ENCODE measurements at regions not wholly inside any gene's neighbourhood (a gene's known extent, or its start where the extent isn't known, plus 50 kb on each side); places are given as distances from the start of the nearest gene placed in this dataset.

DNA sequence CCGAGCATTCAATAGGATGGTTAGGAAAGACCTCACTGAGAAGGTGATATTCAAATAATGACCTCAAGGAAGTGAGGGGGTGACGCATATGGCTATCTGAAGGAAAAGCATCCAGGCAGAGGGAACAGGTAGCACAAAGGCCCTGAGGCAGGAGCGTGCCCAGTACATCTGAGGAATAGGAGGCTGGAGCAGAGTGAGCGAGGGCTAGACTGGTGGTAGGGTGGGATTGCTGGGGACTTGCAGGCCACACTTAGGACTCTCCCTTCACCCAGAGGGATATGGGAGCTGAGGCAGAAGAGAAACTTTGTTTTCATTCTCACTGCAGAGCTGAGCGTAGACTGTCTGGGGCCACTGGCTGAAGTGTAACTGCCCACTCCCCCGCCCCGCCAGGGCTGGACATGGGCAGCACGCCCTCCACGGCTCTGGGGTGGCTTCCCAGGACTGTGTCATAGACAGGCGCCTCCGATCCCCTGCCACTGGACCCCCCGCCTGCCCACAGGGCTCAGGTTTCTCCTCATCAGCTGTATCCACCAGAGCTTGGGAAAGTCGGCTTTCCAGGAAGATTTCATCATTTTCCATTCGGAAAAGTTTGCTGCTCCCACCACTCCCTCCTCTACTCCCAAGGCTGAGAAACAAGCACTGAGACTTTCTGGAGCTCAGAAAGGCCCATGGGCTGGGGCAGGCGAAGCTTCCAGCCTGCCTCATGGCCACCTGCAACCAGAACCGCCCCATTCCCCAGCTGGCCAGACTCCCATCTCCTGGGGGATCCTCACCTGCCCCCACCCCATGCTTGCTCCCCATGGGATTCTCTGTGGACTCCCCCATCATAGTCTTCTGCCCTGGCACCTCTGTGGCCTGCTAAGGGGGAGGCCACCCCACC is 142.6 kb downstream of the MRPL14 start:
- Histone ChIP-seq H3K4me1 (ENCODE audit: insufficient read depth, low read length) (no peaks in the 10 kb centered on the region), H3K9ac (ENCODE audit: low read depth, low read length) (no peak overlapping the region), H3K9me3 (ENCODE audit: control insufficient read depth, insufficient read depth, low read length) (no peaks in the 10 kb centered on the region), H3K36me3 (ENCODE audit: insufficient read depth, low read length) (no peaks in the 10 kb centered on the region)

DNA sequence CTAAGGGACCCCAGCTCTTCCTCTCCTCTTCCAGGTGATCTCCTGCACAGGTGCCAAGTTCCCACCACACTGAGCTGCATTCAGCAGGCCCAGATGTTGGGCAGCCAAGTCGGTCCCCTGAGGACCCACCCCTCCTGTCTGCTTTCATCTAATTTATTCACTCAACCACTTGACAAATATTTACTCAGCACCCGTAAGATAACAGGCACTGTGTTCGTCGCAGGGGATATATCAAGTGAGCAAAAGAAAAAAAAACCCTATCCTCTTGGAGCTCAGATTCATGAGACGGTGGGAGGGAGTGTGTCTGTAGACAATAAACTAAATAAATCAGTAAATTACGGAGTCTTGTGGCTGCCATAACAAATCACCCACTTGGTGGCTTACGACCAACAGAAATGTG is 143.6 kb downstream of the MRPL14 start:
- Histone ChIP-seq H3K4me1 (ENCODE audit: insufficient read depth, low read length) (no peaks in the 10 kb centered on the region), H3K36me3 (ENCODE audit: insufficient read depth, low read length) (no peaks in the 10 kb centered on the region), H3K9me3 (ENCODE audit: control insufficient read depth, insufficient read depth, low read length) (no peaks in the 10 kb centered on the region), H3K9ac (ENCODE audit: low read depth, low read length) (no peak overlapping the region)

DNA sequence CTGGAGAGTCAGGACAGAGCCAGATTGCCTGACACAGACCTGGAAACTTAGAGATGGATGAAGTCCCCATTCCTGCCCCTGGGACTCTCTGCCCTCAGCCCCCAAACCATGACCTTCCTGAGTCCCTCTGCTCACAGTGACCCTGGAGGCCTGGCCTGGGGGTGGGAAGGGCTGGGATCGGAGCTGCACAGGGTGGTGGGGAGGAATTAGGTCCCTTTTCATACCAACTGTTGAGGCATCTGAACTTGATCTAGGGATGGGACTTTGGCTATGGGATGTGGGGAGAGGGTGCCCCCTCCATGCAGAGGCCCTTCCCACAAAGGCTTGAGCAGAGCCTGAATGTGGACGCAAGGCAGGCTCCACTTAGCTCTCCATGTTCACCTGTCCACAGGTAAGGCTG is 144.1 kb downstream of the MRPL14 start:
- no peaks in the 10 kb centered on the region for H3K36me3 ChIP-seq (ENCODE audit: insufficient read depth, low read length)
- H3K9me3 ChIP-seq (ENCODE audit: control insufficient read depth, insufficient read depth, low read length), result no peaks in the 10 kb centered on the region
- no peak overlapping the region for H3K9ac ChIP-seq (ENCODE audit: low read depth, low read length)
- no peaks in the 10 kb centered on the region for H3K4me1 ChIP-seq (ENCODE audit: insufficient read depth, low read length)

DNA sequence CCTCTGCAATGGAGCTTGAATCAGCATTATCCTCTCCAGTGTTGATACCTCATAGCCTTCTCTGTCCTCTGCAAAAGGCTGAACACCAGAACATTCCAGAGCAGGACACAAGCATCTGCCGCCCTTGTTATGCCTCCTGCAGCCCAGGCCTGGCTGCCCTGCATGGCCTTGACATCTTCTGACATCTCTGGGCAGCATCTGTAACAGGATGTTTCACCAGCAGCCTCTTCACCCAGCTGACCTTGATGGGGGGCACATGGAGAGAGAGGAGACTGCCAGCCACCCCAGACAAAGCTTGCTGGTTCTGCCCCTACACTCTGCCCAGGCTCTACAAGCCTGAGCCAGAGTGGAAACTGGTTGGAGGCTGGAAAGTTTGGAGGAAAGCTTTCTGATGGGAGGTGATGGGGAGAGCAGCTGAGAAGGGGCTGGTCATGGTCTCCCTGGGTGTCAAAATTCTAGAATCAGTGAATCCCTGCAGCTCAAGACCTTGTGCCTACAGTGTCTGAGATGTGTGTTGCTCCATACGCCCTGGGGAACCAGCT is 145.1 kb downstream of the MRPL14 start:
- H3K9ac ChIP-seq (ENCODE audit: low read depth, low read length), result no peak overlapping the region
- no peaks in the 10 kb centered on the region for H3K36me3 ChIP-seq (ENCODE audit: insufficient read depth, low read length)
- no peaks in the 10 kb centered on the region for H3K4me1 ChIP-seq (ENCODE audit: insufficient read depth, low read length)
- no peaks in the 10 kb centered on the region for H3K9me3 ChIP-seq (ENCODE audit: control insufficient read depth, insufficient read depth, low read length)

DNA sequence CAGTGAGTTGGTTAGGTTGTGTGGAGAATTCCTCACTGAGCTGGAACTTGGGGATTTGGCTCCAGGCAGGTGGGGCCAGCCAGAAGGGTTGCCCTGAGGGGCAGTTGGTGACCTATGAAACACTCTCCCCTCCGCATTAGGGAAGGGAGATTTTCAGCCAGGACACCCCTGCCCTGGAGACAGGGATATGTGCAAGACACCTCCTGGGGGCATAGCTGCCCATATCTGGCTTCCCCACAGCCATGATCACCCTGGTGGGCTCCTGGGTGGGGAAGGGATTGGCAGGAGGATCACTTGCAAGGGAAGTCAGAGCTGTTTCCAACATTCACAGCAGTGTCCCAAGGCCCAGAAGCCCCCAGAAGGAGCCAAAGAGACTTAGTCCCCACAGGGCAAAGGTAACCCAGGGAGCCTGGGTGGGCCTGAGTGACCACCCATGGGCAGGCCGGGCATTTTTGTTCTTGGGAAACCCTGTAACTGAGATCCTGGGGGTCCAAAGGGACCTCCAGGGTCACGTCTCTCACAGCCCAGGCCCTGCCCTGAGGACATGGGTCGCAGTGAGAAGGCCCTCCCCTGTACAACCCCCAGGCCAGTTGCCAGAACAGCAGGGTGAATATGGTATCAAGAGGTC is 145.8 kb downstream of the MRPL14 start:
- H3K9me3 ChIP-seq (ENCODE audit: control insufficient read depth, insufficient read depth, low read length), result no peaks in the 10 kb centered on the region
- H3K4me1 ChIP-seq (ENCODE audit: insufficient read depth, low read length), result no peaks in the 10 kb centered on the region
- no peak overlapping the region for H3K9ac ChIP-seq (ENCODE audit: low read depth, low read length)
- no peaks in the 10 kb centered on the region for H3K36me3 ChIP-seq (ENCODE audit: insufficient read depth, low read length)

DNA sequence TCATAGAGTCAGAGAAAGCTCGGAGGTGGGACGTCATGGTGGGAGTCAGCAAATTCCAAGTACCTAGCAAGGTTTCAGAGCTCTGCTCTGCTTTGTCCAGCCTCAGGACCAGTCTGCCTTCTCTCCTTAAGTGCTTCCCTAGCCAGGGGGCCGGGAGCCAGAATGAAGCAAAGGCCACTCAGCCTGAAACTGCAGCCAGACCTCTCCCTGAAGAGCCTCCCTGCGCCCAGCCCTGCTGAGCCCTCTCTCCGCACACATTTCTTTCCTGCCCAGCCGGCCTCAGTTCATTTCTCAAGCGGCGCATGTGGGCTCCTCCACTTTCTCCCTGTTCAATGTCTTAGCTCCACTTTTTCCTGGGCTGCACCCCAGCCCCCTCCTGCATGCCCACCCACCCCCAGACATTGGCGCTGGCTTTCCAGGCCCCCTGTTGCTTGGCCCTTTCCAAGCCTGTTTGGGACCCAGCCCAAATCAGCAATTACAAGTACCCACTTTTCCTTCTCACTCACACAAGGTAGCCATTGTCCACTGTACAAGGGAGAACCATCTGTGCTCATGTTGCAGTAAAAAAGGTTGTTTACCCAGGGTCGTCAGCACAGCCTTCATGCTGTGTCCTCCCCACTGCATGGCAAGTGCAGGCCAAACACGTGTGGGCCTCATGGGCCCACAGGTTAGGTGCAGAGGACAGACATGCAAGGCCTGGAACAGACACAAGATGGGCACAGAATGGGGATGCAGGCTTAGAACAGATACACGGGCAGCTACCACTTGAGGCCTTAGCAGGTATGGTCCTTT is 147.1 kb downstream of the MRPL14 start:
- Histone ChIP-seq H3K9ac (ENCODE audit: low read depth, low read length) (no peak overlapping the region), H3K36me3 (ENCODE audit: insufficient read depth, low read length) (no peaks in the 10 kb centered on the region; the same call in 1 of the 2 replicates), H3K4me1 (ENCODE audit: insufficient read depth, low read length) (no peaks in the 10 kb centered on the region), H3K9me3 (ENCODE audit: control insufficient read depth, insufficient read depth, low read length) (no peaks in the 10 kb centered on the region)

DNA sequence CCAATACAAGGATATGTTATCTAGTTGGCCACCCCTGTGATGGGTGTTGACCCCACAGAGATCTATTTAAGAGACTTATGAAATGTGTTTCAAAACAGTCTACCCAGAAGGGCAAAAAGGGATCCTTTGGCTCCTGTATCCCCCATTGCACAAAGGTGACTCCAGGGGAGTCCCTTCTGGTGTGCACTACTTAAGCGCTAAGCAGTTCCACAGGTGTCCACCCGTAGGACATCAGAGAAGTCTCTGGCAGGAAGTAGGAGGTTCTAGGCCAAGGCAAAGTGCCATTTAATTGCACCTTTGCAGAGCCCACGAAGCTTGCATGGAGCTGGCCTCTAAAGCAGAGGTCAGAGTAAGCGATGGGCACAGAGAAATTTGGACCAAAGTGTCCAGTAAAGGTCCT is 147.7 kb downstream of the MRPL14 start:
- no peaks in the 10 kb centered on the region for H3K9me3 ChIP-seq (ENCODE audit: control insufficient read depth, insufficient read depth, low read length)
- no peak overlapping the region for H3K9ac ChIP-seq (ENCODE audit: low read depth, low read length)
- H3K36me3 ChIP-seq (ENCODE audit: insufficient read depth, low read length), result no peaks in the 10 kb centered on the region; the same call in 1 of the 2 replicates
- H3K4me1 ChIP-seq (ENCODE audit: insufficient read depth, low read length), result no peaks in the 10 kb centered on the region

DNA sequence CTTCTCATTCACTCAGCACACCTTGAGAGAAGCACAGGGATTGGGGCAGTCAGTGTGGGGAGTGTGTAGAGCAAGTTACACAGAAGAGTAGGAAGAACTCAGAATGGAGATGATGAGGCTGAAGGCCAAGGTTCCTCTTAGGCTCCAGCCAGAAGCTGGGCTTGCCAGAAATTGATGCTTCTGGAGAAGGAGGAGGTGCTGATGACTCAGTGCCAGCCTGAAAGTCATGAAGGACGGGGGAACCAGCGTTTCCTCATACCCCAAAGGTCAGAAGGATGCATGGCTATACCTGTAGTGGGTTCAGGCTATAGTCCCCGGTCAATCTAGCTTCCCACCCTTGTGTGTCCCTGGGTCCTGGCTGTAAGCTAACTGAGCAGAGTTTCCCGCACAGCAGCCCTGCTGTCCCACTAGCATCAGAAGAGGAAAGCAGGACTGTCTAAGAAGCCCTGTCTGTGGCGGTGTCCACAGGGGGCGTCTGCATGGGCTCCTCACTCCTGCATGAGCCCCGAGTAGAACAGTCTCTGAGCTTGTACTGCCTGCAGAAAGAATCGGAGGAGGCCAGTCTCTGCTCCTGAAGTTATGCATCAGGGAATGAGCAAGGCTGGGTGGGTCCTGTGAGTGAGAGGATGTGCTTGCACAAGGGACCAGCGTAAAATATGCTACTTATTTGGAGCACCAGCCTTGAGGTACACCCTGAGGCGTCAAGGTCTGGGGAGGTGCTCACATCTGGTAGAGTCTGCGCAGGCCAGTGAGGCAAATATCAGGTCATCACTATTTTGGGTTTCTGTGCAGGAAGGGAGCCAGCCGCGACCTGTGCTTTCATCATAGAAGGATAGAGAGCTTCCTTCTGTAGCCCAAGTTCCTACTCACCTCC is 148.5 kb downstream of the MRPL14 start:
- no peaks in the 10 kb centered on the region for H3K9me3 ChIP-seq (ENCODE audit: control insufficient read depth, insufficient read depth, low read length)
- H3K4me1 ChIP-seq (ENCODE audit: insufficient read depth, low read length), result no peaks in the 10 kb centered on the region
- H3K36me3 ChIP-seq (ENCODE audit: insufficient read depth, low read length), result no peaks in the 10 kb centered on the region; the same call in 1 of the 2 replicates
- no peak overlapping the region for H3K9ac ChIP-seq (ENCODE audit: low read depth, low read length)

DNA sequence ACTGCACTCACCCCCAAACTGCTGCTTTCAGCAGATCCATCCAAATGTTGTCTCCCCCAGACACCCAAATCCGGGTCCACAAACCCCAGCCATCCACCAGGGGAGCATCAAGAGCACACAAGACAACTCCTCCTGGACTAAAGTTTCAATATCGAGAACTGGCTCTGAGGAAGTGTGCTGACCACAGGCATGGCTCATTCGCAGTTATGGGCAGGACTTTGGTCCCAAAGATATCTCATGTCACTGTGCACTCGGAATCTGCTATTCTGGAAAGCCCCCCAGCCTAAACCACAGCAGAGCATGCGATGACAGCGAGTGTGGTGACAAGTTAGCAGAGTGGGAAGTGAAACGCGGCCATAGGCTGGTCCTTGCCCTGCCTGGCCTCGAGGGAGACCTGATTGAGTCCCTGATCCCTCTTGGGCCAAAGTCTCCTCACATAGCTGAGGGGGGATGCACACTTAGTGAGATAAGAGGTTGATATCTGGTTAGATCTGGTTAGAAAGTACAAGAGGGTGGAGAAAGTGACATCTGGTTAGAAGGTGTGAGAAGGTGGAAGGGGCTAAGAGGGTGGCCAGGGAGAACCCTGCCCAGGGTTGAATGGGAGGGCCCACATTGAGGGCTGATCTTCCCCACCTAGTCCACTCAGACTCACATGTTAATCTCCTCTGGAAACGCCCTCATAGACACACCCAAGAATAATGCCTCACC is 149.7 kb downstream of the MRPL14 start:
- H3K36me3 ChIP-seq (ENCODE audit: insufficient read depth, low read length), result no peaks in the 10 kb centered on the region; the same call in 1 of the 2 replicates

DNA sequence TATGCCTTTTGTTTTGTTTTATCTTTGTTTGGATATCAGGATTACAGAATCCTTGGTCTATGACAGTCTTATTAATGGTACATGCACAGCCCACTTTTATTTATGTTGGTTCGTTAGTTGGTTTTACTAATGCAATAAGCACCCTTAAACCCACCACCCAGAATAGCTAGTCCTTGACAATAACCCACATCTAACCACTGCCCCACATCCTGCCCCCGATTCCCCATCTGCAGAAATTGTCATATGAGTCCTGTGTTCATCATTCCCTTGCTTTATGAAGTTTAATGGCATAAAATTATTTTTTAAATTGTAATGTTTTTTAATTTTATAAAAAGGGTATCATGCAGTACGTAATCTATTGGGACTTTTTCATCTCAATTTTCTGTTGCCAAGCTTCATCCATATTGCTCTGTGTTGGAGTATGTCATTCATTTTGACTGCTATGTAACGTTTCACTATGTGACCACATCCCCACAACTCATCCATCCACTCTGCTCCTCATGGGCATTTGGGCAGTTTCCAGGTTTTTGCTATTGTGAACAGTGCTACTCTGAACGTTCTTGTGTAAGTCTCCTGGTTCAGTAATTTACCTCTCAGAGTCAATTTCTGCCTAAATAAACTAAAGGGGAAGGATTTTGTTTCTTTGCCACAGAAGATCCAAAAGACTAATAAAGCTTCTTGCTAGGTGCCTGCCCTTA is 150.4 kb downstream of the MRPL14 start:
- Histone ChIP-seq H3K36me3 (ENCODE audit: insufficient read depth, low read length) (no peaks in the 10 kb centered on the region; the same call in 1 of the 2 replicates), H3K4me1 (ENCODE audit: insufficient read depth, low read length) (no peaks in the 10 kb centered on the region), H3K9me3 (ENCODE audit: control insufficient read depth, insufficient read depth, low read length) (no peaks in the 10 kb centered on the region), H3K9ac (ENCODE audit: low read depth, low read length) (no peak overlapping the region)

More for the DNA sequence above, 149.7 kb downstream of the MRPL14 start:
- H3K9me3 ChIP-seq (ENCODE audit: control insufficient read depth, insufficient read depth, low read length), result no peaks in the 10 kb centered on the region
- H3K4me1 ChIP-seq (ENCODE audit: insufficient read depth, low read length), result no peaks in the 10 kb centered on the region
- no peak overlapping the region for H3K9ac ChIP-seq (ENCODE audit: low read depth, low read length)

DNA sequence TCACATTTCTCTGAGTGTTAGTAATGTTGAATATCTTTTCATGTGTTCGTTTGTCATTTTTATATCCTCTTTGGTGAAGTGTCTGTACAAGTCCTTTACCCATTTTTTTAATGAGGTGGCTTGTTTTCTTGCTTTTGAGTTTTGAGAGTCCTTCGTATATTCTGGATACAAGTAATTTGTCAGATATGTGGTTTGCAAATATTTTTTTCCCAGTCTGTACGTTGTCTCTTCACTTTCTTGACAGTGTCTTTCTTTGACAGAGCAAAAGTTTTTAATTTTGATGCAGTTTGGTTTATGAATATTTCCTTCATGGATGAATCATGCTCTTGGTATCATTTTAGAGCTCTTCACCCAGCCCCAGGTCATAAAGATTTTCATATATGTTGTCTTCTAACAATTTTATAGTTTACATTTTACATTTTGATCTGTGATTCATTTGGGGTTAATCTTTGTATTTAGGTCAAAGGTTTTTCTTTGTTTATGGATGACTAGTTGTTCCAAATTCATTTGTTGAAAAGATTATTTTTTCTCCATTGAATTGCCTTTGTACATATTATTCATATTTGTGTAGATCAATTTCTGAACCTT is 152.5 kb downstream of the MRPL14 start:
- H3K36me3 ChIP-seq (ENCODE audit: insufficient read depth, low read length), result no peaks in the 10 kb centered on the region; the same call in 1 of the 2 replicates
- no peaks in the 10 kb centered on the region for H3K4me1 ChIP-seq (ENCODE audit: insufficient read depth, low read length)
- no peaks in the 10 kb centered on the region for H3K9me3 ChIP-seq (ENCODE audit: control insufficient read depth, insufficient read depth, low read length)

DNA sequence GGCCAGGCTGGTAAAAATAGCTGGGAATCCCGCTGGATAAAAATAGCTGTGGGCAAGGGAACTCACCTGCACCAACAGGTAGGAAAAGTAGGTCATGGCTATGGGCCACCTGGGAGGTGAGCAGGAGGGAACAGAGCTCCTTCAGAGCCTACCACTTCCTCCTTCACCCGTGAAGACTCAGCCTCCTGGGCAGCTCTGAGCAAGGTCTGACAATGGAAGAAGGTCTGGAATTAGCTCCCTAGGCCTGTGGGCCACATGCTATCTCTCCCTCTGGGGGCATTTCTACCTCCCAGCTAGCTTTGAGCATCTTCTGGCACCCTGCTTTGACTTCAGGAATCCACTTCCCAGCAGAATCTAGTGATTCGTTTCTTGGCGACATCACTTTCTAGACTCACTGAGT is 153.9 kb downstream of the MRPL14 start:
- no peak overlapping the region for H3K9ac ChIP-seq (ENCODE audit: low read depth, low read length)

More for the DNA sequence above, 152.5 kb downstream of the MRPL14 start:
- no peak overlapping the region for H3K9ac ChIP-seq (ENCODE audit: low read depth, low read length)

More for the DNA sequence above, 153.9 kb downstream of the MRPL14 start:
- Histone ChIP-seq H3K4me1 (ENCODE audit: insufficient read depth, low read length) (no peaks in the 10 kb centered on the region), H3K9me3 (ENCODE audit: control insufficient read depth, insufficient read depth, low read length) (no peaks in the 10 kb centered on the region), H3K36me3 (ENCODE audit: insufficient read depth, low read length) (no peaks in the 10 kb centered on the region; the same call in 1 of the 2 replicates)
